Nephron progenitor cell (in vitro differentiated cells): ENCODE measurements at regions not wholly inside any gene's neighbourhood (a gene's known extent, or its start where the extent isn't known, plus 50 kb on each side); places are given as distances from the start of the nearest gene placed in this dataset.
A peak's percentile ranks its signal among the peaks of the same experiment; 100 is the strongest.
"Not testable (repeated sequence)": the region's sequence is repeated elsewhere in the genome, so short reads cannot be mapped to it uniquely, and the experiment has no call there.

Experiments
- DNase-seq: peaks from one replicate; pipeline ENCODE4 v3.0.0; 2021
- H3K27ac Mint-ChIP-seq: 2 replicates; pipeline ENCODE4 v1.8.0; 2021; ENCODE audit warnings: mild to moderate bottlenecking, moderate library complexity, mixed read lengths
- H3K27me3 Mint-ChIP-seq: 2 replicates; pipeline ENCODE4 v1.8.0; 2021; ENCODE audit warnings: mild to moderate bottlenecking, low read depth, mixed read lengths; ENCODE audit not compliant: poor library complexity
- H3K36me3 Mint-ChIP-seq: 2 replicates; pipeline ENCODE4 v1.8.0; 2021; ENCODE audit warnings: low read depth, mixed read lengths
- H3K4me1 Mint-ChIP-seq: 2 replicates; pipeline ENCODE4 v1.8.0; 2021; ENCODE audit warnings: mixed read lengths
- H3K4me3 Mint-ChIP-seq: 2 replicates; pipeline ENCODE4 v1.8.0; 2021; ENCODE audit warnings: mild to moderate bottlenecking, moderate library complexity, mixed read lengths
- H3K9me3 Mint-ChIP-seq: 2 replicates; pipeline ENCODE4 v1.8.0; 2021; ENCODE audit warnings: mild to moderate bottlenecking, moderate library complexity, mixed read lengths
- CTCF ChIP-seq: fragments of 200-600 bp; sonication (generic); IDR thresholded peaks from 2 replicates; pipeline ENCODE4 v1.5.0; 2021; ENCODE audit warnings: antibody characterized with exemption

- H3K36me3 Mint-ChIP-seq: no peaks in the 10 kb centered on the region
- H3K4me3 Mint-ChIP-seq: no peak overlapping the region
- no peaks in the 10 kb centered on the region for H3K9me3 Mint-ChIP-seq
Observed at GRCh38 chr7:67928141-67928540, 931.5 kb downstream of the TYW1 start.

GRCh38 chr7:67936447-67936846 is 939.8 kb downstream of the TYW1 start:
- Mint-ChIP-seq H3K27me3 (peaks cover 10% of the 10 kb centered on the region), H3K4me1 (peaks cover 23% of the 10 kb centered on the region)
- not testable (repeated sequence) for H3K36me3 Mint-ChIP-seq, H3K9me3 Mint-ChIP-seq, DNase-seq, H3K27ac Mint-ChIP-seq, H3K4me3 Mint-ChIP-seq

More at GRCh38 chr7:67928141-67928540, 931.5 kb downstream of the TYW1 start:
- peak; percentile 14 for DNase-seq
- peaks cover 7% of the 10 kb centered on the region for H3K4me1 Mint-ChIP-seq
- H3K27ac Mint-ChIP-seq: no peak overlapping the region
- peaks cover 7% of the 10 kb centered on the region for H3K27me3 Mint-ChIP-seq
- TF ChIP-seq CTCF: no peak

DNA sequence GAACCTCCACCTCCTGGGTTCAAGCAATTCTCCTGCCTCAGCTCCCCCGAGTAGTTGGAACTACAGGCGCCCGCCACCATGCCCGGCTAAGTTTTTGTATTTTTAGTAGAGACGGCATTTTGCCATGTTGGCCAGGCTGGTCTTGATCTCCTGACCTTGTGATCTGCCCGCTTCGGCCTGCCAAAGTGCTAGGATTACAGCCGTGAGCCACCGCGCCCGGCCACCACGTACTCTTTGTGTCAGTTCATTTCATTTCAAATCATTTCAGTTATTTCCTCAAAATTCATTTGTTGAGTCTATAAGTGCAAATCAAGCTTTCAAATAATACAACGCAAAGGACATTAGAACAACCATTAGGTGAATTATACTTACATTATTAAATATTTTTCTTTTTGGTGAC is 943.8 kb downstream of the TYW1 start:
- Mint-ChIP-seq H3K4me1 (peaks cover 23% of the 10 kb centered on the region), H3K4me3 (no peak overlapping the region), H3K27me3 (peaks cover 17% of the 10 kb centered on the region), H3K27ac (no peak overlapping the region), H3K9me3 (peaks cover 3% of the 10 kb centered on the region), H3K36me3 (no peaks in the 10 kb centered on the region)
- no peak for DNase-seq
- TF ChIP-seq CTCF: no peak

- no peaks in the 10 kb centered on the region for H3K36me3 Mint-ChIP-seq
- no peak for TF ChIP-seq CTCF
- no peak overlapping the region for H3K27ac Mint-ChIP-seq
- no peak overlapping the region for H3K4me3 Mint-ChIP-seq
- peaks cover 23% of the 10 kb centered on the region for H3K27me3 Mint-ChIP-seq
- no peaks in the 10 kb centered on the region for H3K4me1 Mint-ChIP-seq
- peaks cover 3% of the 10 kb centered on the region for H3K9me3 Mint-ChIP-seq
- no peak for DNase-seq
Observed at GRCh38 chr7:67947191-67947590, 950.6 kb downstream of the TYW1 start.

DNA sequence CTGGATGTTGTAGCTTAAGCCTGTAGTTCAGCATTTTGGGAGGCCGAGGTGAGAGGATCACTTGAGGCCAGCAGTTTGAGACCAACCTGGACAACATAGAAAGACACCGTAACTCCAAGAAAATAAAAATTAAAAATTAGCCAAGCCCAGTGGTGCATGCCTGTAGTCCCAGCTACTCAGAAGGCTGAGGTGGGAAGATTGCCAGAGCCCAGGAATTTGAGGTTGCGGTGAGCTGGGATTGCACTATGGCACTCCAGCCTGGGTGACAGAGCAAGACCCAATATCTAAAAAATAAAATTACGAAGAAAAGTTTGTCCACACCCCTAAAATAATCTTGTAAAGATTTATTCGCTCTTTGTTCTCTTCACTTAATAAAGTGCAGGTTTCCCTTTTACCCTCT is 951.0 kb downstream of the TYW1 start:
- no peak for TF ChIP-seq CTCF
- H3K4me1 Mint-ChIP-seq: no peaks in the 10 kb centered on the region
- H3K27ac Mint-ChIP-seq: no peak overlapping the region
- H3K36me3 Mint-ChIP-seq: no peaks in the 10 kb centered on the region
- peaks cover 3% of the 10 kb centered on the region for H3K9me3 Mint-ChIP-seq
- no peak overlapping the region for H3K4me3 Mint-ChIP-seq
- no peak for DNase-seq
- peaks cover 26% of the 10 kb centered on the region for H3K27me3 Mint-ChIP-seq

DNA sequence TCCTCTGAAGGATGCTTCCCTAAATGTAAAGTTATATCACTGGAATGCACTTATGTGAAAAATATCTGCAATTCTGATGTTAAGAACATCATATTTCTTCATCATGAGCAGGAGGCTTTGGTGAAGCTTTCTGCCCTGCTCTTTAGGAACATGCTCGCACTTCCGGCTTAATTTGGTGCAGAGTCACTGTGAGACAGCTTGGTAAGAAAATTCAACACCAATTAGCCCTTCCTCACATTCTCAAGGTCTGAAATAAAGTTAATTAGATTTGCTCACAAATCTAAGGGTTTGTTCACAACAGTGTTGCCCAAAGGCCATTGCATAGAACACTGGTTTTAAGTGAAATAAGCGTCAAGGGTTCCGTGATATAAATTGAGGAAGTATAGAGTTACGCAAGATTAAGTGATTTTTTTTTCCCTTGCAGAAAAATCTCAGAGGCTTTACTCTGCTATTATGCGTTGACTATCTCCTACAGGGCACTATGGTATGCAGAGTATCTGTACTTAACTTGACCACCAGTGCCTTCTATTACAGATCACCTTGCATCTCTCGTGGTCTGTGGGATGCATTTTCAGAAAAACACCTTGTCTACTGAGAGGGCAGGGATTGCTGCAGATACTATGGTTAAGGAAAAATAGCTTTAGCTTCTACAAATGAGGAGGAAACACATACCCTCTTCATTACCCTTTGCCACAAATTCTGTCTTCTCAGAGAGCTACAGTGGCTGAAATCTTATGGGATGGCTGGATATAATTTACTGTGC is 953.9 kb downstream of the TYW1 start:
- Mint-ChIP-seq H3K36me3 (no peaks in the 10 kb centered on the region), H3K27ac (no peak overlapping the region)

More for the DNA sequence above, 953.9 kb downstream of the TYW1 start:
- Mint-ChIP-seq H3K27me3 (peaks cover 24% of the 10 kb centered on the region), H3K9me3 (no peaks in the 10 kb centered on the region), H3K4me3 (no peak overlapping the region), H3K4me1 (no peaks in the 10 kb centered on the region)
- DNase-seq: no peak
- no peak for TF ChIP-seq CTCF
